Astrocyte (in vitro differentiated cells and primary cell): ENCODE measurements at regions not wholly inside any gene's neighbourhood (a gene's known extent, or its start where the extent isn't known, plus 50 kb on each side); places are given as distances from the start of the nearest gene placed in this dataset.

Source experiments
- DNase-seq: peaks from one replicate; pipeline ENCODE4 v3.0.0-alpha.2; 2010; ENCODE audit warnings: low read depth
- FAIRE-seq: peaks from 2 replicates; lab custom pipeline; 2011; peaks lifted over from hg19 to GRCh38; lab: Jason Lieb, UNC
- H2AFZ ChIP-seq: 2 replicates; pipeline ENCODE4 v1.6.0; 2012; ENCODE audit warnings: low read depth, low read length, inconsistent platforms
- H3K27ac ChIP-seq: 2 replicates; pipeline ENCODE4 v1.5.1; 2011; ENCODE audit warnings: low read depth, low read length, inconsistent platforms
- H3K27me3 ChIP-seq: 2 replicates; pipeline ENCODE4 v1.6.0; 2011; ENCODE audit warnings: low read length, inconsistent platforms; ENCODE audit not compliant: insufficient read depth
- H3K36me3 ChIP-seq: 2 replicates; pipeline ENCODE4 v1.5.1; 2011; ENCODE audit warnings: low read length, inconsistent platforms; ENCODE audit not compliant: insufficient read depth
- H3K4me1 ChIP-seq: 2 replicates; pipeline ENCODE4 v1.5.1; 2011; ENCODE audit warnings: low read length, inconsistent platforms; ENCODE audit not compliant: insufficient read depth
- H3K4me2 ChIP-seq: 2 replicates; pipeline ENCODE4 v1.6.0; 2012; ENCODE audit warnings: low read length, inconsistent platforms
- H3K4me3 ChIP-seq: 2 replicates; pipeline ENCODE4 v1.5.1; 2011; ENCODE audit warnings: low read depth, mild to moderate bottlenecking, low read length, inconsistent platforms; ENCODE audit not compliant: insufficient read depth
- H3K79me2 ChIP-seq: 2 replicates; pipeline ENCODE4 v1.6.0; 2012; ENCODE audit warnings: mild to moderate bottlenecking, low read length, inconsistent platforms; ENCODE audit not compliant: insufficient read depth
- H3K9ac ChIP-seq: 2 replicates; pipeline ENCODE4 v1.6.0; 2012; ENCODE audit warnings: mild to moderate bottlenecking, low read length, inconsistent platforms
- H3K9me3 ChIP-seq: 2 replicates; pipeline ENCODE4 v1.5.1; 2012; ENCODE audit warnings: low read depth, mild to moderate bottlenecking, low read length, inconsistent platforms; ENCODE audit not compliant: insufficient read depth
- H4K20me1 ChIP-seq: 2 replicates; pipeline ENCODE4 v1.6.0; 2012; ENCODE audit warnings: low read length, inconsistent platforms; ENCODE audit not compliant: insufficient read depth
- H3K27ac Mint-ChIP-seq: one replicate; pipeline ENCODE4 v1.8.0; 2021; ENCODE audit warnings: mild to moderate bottlenecking, mixed read lengths; ENCODE audit not compliant: unreplicated experiment
- H3K27me3 Mint-ChIP-seq: one replicate; pipeline ENCODE4 v1.8.0; 2021; ENCODE audit warnings: low read depth, mixed read lengths; ENCODE audit not compliant: unreplicated experiment
- H3K36me3 Mint-ChIP-seq: one replicate; pipeline ENCODE4 v1.8.0; 2021; ENCODE audit warnings: low read depth, mixed read lengths; ENCODE audit not compliant: unreplicated experiment
- H3K4me1 Mint-ChIP-seq: one replicate; pipeline ENCODE4 v1.8.0; 2021; ENCODE audit warnings: low read depth, mixed read lengths; ENCODE audit not compliant: unreplicated experiment
- H3K4me3 Mint-ChIP-seq: one replicate; pipeline ENCODE4 v1.8.0; 2021; ENCODE audit warnings: mild to moderate bottlenecking, moderate library complexity, mixed read lengths; ENCODE audit not compliant: unreplicated experiment
- H3K9me3 Mint-ChIP-seq: one replicate; pipeline ENCODE4 v1.8.0; 2021; ENCODE audit warnings: mild to moderate bottlenecking, mixed read lengths; ENCODE audit not compliant: unreplicated experiment
- EZH2 ChIP-seq: IDR thresholded peaks from 2 replicates; pipeline ENCODE4 v1.6.1; 2012; ENCODE audit warnings: mild to moderate bottlenecking, low read length, inconsistent platforms; ENCODE audit not compliant: insufficient read depth
- TF ChIP-seq, protein P1 (sequence below): IDR thresholded peaks from 2 replicates; pipeline ENCODE4 v1.5.1; 2011; ENCODE audit warnings: low read depth, mild to moderate bottlenecking, inconsistent platforms, low read length, moderate library complexity; ENCODE audit not compliant: insufficient read depth

DNA sequence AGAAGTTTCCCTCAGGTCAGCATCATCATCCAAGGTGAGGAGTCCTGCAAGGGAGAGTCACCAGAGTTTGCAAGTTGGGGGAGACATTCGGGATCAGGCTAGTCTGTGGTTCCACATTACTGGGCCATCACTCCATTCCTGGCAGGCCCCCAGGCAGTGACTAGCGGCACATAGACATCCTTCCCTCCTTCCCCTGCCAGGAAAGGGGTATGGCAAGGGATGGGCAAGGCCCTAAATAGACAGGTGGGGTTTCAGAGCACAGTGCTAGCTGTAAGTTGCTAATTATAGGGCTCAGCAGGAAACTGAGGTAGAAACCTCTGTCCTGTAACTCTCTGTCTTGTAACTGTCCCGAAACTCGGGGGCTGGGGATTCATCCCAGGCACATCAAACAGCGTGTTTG, 215.2 kb upstream of the ROPN1 start:
- Histone ChIP-seq H3K4me3 (no peak overlapping the region), H3K36me3 (no peaks in the 10 kb centered on the region), H4K20me1 (peaks cover 16% of the 10 kb centered on the region), H3K4me1 (no peaks in the 10 kb centered on the region), H3K9me3 (no peaks in the 10 kb centered on the region), H3K4me2 (no peak overlapping the region), H3K27ac (no peak overlapping the region), H3K79me2 (no peaks in the 10 kb centered on the region), H3K27me3 (no peaks in the 10 kb centered on the region), H2AFZ (no peak overlapping the region), H3K9ac (no peak overlapping the region)
- no peak for DNase-seq
- H3K4me1 Mint-ChIP-seq: peaks cover 21% of the 10 kb centered on the region
- peaks cover 1% of the 10 kb centered on the region for H3K36me3 Mint-ChIP-seq
- FAIRE-seq: no peak
- TF ChIP-seq, protein P1, sequence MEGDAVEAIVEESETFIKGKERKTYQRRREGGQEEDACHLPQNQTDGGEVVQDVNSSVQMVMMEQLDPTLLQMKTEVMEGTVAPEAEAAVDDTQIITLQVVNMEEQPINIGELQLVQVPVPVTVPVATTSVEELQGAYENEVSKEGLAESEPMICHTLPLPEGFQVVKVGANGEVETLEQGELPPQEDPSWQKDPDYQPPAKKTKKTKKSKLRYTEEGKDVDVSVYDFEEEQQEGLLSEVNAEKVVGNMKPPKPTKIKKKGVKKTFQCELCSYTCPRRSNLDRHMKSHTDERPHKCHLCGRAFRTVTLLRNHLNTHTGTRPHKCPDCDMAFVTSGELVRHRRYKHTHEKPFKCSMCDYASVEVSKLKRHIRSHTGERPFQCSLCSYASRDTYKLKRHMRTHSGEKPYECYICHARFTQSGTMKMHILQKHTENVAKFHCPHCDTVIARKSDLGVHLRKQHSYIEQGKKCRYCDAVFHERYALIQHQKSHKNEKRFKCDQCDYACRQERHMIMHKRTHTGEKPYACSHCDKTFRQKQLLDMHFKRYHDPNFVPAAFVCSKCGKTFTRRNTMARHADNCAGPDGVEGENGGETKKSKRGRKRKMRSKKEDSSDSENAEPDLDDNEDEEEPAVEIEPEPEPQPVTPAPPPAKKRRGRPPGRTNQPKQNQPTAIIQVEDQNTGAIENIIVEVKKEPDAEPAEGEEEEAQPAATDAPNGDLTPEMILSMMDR: no peak
- TF ChIP-seq EZH2: no peak
- H3K4me3 Mint-ChIP-seq: no peak overlapping the region
- H3K27ac Mint-ChIP-seq: no peak overlapping the region
- peaks cover 3% of the 10 kb centered on the region for H3K27me3 Mint-ChIP-seq
- H3K9me3 Mint-ChIP-seq: no peaks in the 10 kb centered on the region

DNA sequence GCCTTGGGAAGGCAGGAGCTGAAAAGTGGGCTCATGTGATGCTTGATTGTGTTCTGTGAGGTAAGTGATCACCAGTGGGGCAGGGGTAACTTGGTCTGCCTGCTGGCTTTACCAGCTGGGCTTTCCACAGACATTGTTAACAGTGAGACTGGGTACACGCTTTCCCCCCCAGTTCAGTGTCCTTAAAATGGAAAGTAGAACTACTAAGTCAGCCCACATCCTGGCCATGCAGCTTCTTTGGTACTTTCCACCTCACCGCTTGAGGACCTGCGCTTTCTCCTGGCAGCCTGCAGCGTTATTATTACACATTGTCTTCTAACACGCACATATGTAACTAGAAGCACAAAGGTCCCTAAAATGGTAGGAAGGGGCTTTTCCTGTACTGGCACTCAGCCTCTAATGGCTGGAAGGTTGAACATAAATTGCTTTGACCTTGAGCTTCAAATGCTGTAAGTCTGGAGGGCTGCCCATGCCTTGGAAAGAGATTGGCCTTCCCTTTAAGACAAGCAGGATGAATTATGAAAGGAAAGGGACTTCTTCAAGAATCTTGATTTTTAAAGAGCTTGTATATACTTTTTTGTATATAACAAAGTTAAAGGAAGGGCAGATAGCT, 216.1 kb upstream of the ROPN1 start:
- H3K27ac Mint-ChIP-seq: peak overlapping the region; percentile 3
- H3K36me3 Mint-ChIP-seq: peaks cover 1% of the 10 kb centered on the region
- Histone ChIP-seq H2AFZ (no peak overlapping the region), H3K9me3 (no peaks in the 10 kb centered on the region), H3K9ac (no peak overlapping the region), H3K4me1 (no peaks in the 10 kb centered on the region), H3K4me2 (no peak overlapping the region), H3K4me3 (no peak overlapping the region), H3K79me2 (no peaks in the 10 kb centered on the region), H4K20me1 (peaks cover 16% of the 10 kb centered on the region), H3K36me3 (no peaks in the 10 kb centered on the region), H3K27ac (no peak overlapping the region), H3K27me3 (no peaks in the 10 kb centered on the region)
- H3K27me3 Mint-ChIP-seq: peaks cover 3% of the 10 kb centered on the region
- H3K4me1 Mint-ChIP-seq: peaks cover 16% of the 10 kb centered on the region
- FAIRE-seq: no peak
- TF ChIP-seq, protein P1: no peak
- no peak for TF ChIP-seq EZH2
- no peak for DNase-seq
- H3K9me3 Mint-ChIP-seq: no peaks in the 10 kb centered on the region
- H3K4me3 Mint-ChIP-seq: no peak overlapping the region

DNA sequence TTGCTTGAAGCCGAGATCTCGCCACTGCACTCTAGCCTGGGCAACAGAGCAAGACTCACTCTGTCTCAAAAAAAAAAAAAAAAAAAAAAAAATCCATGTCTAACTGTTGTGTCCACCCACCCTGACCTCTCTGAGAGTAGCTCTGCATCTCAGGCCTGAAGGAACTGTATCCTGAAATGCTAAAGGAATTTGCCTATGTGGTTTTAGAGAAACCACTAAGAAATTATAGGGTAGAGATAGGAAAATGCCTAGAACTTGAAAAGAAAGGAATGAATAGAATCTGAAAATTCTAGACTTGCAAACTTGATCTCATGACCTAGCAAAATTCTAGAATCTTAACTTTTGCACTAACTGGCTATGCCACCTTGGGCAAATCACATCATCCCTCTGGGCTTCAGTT, 217.5 kb upstream of the ROPN1 start:
- Histone ChIP-seq H3K4me1 (no peaks in the 10 kb centered on the region), H3K27me3 (no peaks in the 10 kb centered on the region), H3K4me2 (no peak overlapping the region), H3K4me3 (no peak overlapping the region), H3K9me3 (no peaks in the 10 kb centered on the region), H3K27ac (no peak overlapping the region), H3K36me3 (no peaks in the 10 kb centered on the region), H3K9ac (no peak overlapping the region), H4K20me1 (peaks cover 17% of the 10 kb centered on the region), H3K79me2 (no peaks in the 10 kb centered on the region), H2AFZ (no peak overlapping the region)
- Mint-ChIP-seq H3K4me3 (peak overlapping the region; percentile 55), H3K36me3 (peaks cover 1% of the 10 kb centered on the region), H3K27ac (no peak overlapping the region), H3K27me3 (no peaks in the 10 kb centered on the region), H3K9me3 (no peaks in the 10 kb centered on the region), H3K4me1 (peaks cover 16% of the 10 kb centered on the region)
- DNase-seq (peak; percentile 77), FAIRE-seq (peak; percentile 26)
- TF ChIP-seq, protein P1: no peak
- TF ChIP-seq EZH2: no peak
